Progenitor cell of endocrine pancreas (in vitro differentiated cells): ENCODE measurements at regions not wholly inside any gene's neighbourhood (a gene's known extent, or its start where the extent isn't known, plus 50 kb on each side); places are given as distances from the start of the nearest gene placed in this dataset.

Experiments
- DNase-seq: peaks from one replicate; pipeline ENCODE4 v3.0.0; 2021; ENCODE audit warnings: low spot score; ENCODE audit not compliant: unreplicated experiment
- H3K27ac Mint-ChIP-seq: 2 replicates; pipeline ENCODE4 v1.8.0; 2021; ENCODE audit warnings: mild to moderate bottlenecking, moderate library complexity, mixed read lengths
- H3K27me3 Mint-ChIP-seq: 2 replicates; pipeline ENCODE4 v1.8.0; 2021; ENCODE audit warnings: mixed read lengths
- H3K36me3 Mint-ChIP-seq: 2 replicates; pipeline ENCODE4 v1.8.0; 2022; ENCODE audit warnings: mixed read lengths; ENCODE audit not compliant: insufficient read depth
- H3K4me1 Mint-ChIP-seq: 2 replicates; pipeline ENCODE4 v1.8.0; 2021; ENCODE audit warnings: low read depth, mixed read lengths
- H3K4me3 Mint-ChIP-seq: 2 replicates; pipeline ENCODE4 v1.8.0; 2021; ENCODE audit warnings: low read depth, mild to moderate bottlenecking, moderate library complexity, mixed read lengths
- H3K9me3 Mint-ChIP-seq: 2 replicates; pipeline ENCODE4 v1.8.0; 2021; ENCODE audit warnings: low read depth, mixed read lengths
- TF ChIP-seq, protein P1 (sequence below): fragments of 200-600 bp; sonication (generic); IDR thresholded peaks from one replicate; pipeline ENCODE4 v1.5.0; 2021; ENCODE audit warnings: antibody characterized with exemption, mild to moderate bottlenecking; ENCODE audit not compliant: unreplicated experiment

DNA sequence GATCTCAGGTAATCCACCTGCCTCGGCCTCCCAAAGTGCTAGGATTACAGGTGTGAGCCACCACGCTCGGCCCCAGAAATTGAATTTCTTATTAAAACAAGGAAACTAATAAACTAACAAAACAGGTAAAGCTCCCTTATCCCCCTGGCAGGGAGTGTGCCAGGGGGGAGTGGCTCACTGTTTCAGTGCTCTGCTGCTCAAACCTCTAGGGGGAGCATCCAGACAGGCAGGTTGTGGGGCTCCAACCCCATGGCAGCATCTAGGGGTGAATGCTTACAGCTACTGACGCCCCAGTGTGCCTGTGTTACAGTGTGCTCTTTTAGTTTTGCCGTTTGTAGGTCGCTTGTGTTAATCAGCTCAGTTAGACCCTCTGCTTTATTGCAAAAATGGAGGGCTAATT lies 605.0 kb downstream of the GABRG1 start:
- TF ChIP-seq, protein P1, sequence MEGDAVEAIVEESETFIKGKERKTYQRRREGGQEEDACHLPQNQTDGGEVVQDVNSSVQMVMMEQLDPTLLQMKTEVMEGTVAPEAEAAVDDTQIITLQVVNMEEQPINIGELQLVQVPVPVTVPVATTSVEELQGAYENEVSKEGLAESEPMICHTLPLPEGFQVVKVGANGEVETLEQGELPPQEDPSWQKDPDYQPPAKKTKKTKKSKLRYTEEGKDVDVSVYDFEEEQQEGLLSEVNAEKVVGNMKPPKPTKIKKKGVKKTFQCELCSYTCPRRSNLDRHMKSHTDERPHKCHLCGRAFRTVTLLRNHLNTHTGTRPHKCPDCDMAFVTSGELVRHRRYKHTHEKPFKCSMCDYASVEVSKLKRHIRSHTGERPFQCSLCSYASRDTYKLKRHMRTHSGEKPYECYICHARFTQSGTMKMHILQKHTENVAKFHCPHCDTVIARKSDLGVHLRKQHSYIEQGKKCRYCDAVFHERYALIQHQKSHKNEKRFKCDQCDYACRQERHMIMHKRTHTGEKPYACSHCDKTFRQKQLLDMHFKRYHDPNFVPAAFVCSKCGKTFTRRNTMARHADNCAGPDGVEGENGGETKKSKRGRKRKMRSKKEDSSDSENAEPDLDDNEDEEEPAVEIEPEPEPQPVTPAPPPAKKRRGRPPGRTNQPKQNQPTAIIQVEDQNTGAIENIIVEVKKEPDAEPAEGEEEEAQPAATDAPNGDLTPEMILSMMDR, result no peak
- Mint-ChIP-seq H3K4me3 (no peak overlapping the region), H3K36me3 (no peaks in the 10 kb centered on the region), H3K27ac (no peak overlapping the region), H3K9me3 (no peaks in the 10 kb centered on the region), H3K4me1 (peaks cover 1% of the 10 kb centered on the region), H3K27me3 (no peaks in the 10 kb centered on the region)
- no peak for DNase-seq

DNA sequence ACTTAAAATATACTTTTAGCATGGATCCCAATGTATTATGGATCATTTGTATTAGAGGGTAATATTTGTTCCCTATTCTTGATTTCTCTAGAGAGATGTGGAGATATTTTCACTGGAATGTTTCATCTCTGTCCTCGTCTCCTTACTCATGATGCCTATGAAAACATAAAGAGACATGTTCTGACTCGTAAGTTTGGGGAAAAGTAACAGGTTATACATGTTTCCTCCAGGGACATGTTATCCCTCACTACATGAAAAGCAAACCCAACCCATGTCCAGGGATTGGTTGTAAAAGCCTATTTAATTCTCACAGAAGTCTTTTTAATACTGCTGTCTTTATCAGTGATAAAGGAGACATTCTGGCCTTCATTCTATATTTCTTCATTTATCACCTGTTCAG lies 621.4 kb downstream of the GABRG1 start:
- Mint-ChIP-seq H3K27ac (no peak overlapping the region), H3K36me3 (no peaks in the 10 kb centered on the region), H3K4me1 (no peaks in the 10 kb centered on the region), H3K9me3 (no peaks in the 10 kb centered on the region), H3K4me3 (no peak overlapping the region), H3K27me3 (no peaks in the 10 kb centered on the region)
- no peak for DNase-seq
- TF ChIP-seq, protein P1, result no peak

DNA sequence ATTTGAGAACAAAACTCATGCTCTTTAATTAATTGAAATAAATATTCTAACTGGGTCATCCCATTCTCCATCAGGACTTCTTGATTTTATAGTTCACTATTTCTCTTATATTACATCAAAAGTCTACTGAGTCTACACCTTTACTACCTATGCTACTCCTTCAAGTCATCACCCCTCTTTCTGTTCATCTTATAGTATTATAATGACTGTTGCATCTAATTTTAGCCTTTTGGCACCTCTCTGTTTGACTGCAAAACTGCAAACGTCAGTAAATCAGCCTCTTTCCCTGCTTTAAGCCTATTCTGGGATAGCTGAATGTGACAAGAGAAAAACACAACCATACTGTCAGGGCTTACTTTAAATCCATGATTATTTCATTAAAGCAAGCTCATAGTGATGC lies 639.1 kb downstream of the GABRG1 start:
- no peak for DNase-seq
- TF ChIP-seq, protein P1, result no peak
- no peaks in the 10 kb centered on the region for H3K27me3 Mint-ChIP-seq
- no peaks in the 10 kb centered on the region for H3K36me3 Mint-ChIP-seq
- no peaks in the 10 kb centered on the region for H3K9me3 Mint-ChIP-seq
- no peak overlapping the region for H3K4me3 Mint-ChIP-seq
- no peak overlapping the region for H3K27ac Mint-ChIP-seq
- no peaks in the 10 kb centered on the region for H3K4me1 Mint-ChIP-seq

DNA sequence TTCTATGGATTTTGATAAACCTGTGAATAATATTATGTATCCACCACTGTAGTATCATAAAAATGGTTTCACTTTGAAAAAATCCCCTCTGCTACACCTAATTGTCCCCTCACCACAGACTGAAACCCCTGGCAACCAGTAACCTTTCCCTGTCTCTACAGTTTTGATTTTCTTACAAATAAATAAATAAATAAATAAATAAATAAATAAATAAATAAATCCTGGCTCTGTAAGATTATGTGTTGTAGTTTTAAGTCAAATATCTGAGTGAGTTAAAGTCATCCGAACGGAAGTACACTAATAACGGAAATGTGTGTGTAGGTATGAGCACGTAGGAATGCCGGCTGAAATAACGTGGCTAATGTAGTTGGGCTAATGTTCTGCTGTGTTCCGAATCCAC lies 641.5 kb downstream of the GABRG1 start:
- Mint-ChIP-seq H3K9me3 (peaks cover 3% of the 10 kb centered on the region), H3K27me3 (no peaks in the 10 kb centered on the region), H3K4me3 (no peak overlapping the region), H3K27ac (no peak overlapping the region), H3K4me1 (no peaks in the 10 kb centered on the region), H3K36me3 (no peaks in the 10 kb centered on the region)
- DNase-seq, result no peak
- TF ChIP-seq, protein P1, result no peak

DNA sequence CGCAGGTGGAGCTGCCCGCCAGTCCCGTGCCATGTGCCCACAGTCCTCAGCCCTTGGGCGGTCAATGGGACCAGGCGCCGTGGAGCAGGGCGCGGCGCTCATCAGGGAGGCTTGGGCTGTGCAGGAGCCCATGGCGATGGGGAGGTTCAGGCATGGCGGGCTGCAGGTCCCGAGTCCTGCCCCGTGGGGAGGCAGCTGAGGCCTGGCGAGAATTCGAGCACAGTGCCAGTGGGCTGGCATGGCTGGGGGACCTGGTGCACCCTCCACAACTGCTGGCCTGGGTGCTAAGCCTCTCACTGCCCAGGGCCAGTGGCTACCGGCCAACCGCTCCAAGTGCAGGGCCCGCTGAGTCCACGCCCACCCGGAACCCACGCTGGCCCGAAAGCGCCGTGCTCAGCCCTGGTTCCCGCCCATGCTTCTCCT lies 646.5 kb downstream of the GABRG1 start:
- no peak for DNase-seq
- peaks cover 26% of the 10 kb centered on the region for H3K9me3 Mint-ChIP-seq
- H3K4me1 Mint-ChIP-seq, result no peaks in the 10 kb centered on the region
- TF ChIP-seq, protein P1, result no peak
- H3K27ac Mint-ChIP-seq, result no peak overlapping the region
- H3K27me3 Mint-ChIP-seq, result no peaks in the 10 kb centered on the region
- H3K36me3 Mint-ChIP-seq, result peaks cover 1% of the 10 kb centered on the region
- no peak overlapping the region for H3K4me3 Mint-ChIP-seq

DNA sequence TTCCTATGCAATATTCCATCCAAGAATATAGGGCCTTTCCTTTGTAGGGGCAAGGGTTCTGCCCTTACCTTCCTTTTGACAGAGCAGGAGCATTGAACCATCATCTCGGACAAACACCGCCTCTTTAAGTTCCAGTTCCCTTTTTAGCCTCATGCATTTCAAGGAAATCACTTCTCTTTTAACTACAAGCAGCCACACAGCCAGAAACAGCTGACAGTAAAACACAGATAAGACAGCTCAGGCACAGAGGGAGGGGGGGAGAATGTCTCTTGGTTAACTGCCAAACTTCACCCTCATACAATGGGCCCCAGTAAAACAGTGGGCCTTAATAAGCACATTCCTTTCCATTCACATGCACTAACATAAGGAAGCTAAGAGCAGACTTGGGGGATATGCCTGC lies 648.3 kb downstream of the GABRG1 start:
- DNase-seq, result no peak
- H3K4me3 Mint-ChIP-seq, result no peak overlapping the region
- H3K27me3 Mint-ChIP-seq, result no peaks in the 10 kb centered on the region
- H3K4me1 Mint-ChIP-seq, result no peaks in the 10 kb centered on the region
- H3K9me3 Mint-ChIP-seq, result peaks cover 26% of the 10 kb centered on the region
- H3K36me3 Mint-ChIP-seq, result peaks cover 1% of the 10 kb centered on the region
- TF ChIP-seq, protein P1, result no peak
- no peak overlapping the region for H3K27ac Mint-ChIP-seq
